OCI-LY7 (cell line): ENCODE measurements at regions not wholly inside any gene's neighbourhood (a gene's known extent, or its start where the extent isn't known, plus 50 kb on each side); places are given as distances from the start of the nearest gene placed in this dataset.

Experiments
- BruUV-seq: library from RNA; stranded (reverse); fragments of 400-500 nt; replicated peaks from 2 replicates; lab custom pipeline; 2021; lab: Mats Ljungman, UMichigan
- CTCF ChIA-PET: fragments of 300-600 bp; sonication (Branson Sonifier 250); formaldehyde crosslinking; loops from one replicate; lab custom pipeline; 2022; ENCODE audit warnings: antibody characterized with exemption; ENCODE audit not compliant: unreplicated experiment; lab: Charles Lee
- POLR2A ChIA-PET: fragments of 300-600 bp; sonication (Branson Sonifier 250); formaldehyde crosslinking; loops from one replicate; lab custom pipeline; 2022; ENCODE audit warnings: antibody characterized with exemption; lab: Charles Lee
- DNase-seq: peaks from one replicate; pipeline ENCODE4 v3.0.0-alpha.2; 2015; ENCODE audit warnings: low spot score
- H2AFZ ChIP-seq: fragments of 200-600 bp; sonication (generic), shearing (Covaris generic); 2 replicates; pipeline ENCODE4 v1.6.1; 2014; ENCODE audit warnings: mild to moderate bottlenecking, antibody characterized with exemption, low read length, moderate library complexity
- H3K27ac ChIP-seq: fragments of 200-600 bp; sonication (generic); 2 replicates; pipeline ENCODE4 v1.5.1; 2014; ENCODE audit warnings: mixed run types, low read depth, mild to moderate bottlenecking, moderate library complexity, low read length, inconsistent platforms; ENCODE audit not compliant: poor library complexity, severe bottlenecking
- H3K36me3 ChIP-seq: fragments of 200-600 bp; sonication (generic); 2 replicates; pipeline ENCODE4 v1.6.1; 2014; ENCODE audit warnings: mild to moderate bottlenecking, antibody characterized with exemption, low read length, moderate library complexity, mixed read lengths; ENCODE audit not compliant: insufficient read depth
- H3K4me1 ChIP-seq: fragments of 200-600 bp; sonication (generic); 2 replicates; pipeline ENCODE4 v1.5.1; 2014; ENCODE audit warnings: mild to moderate bottlenecking, low read length; ENCODE audit not compliant: insufficient read depth, poor library complexity, severe bottlenecking
- H3K4me2 ChIP-seq: fragments of 200-600 bp; sonication (generic); 2 replicates; pipeline ENCODE4 v1.6.1; 2014; ENCODE audit warnings: mild to moderate bottlenecking, low read length
- H3K4me3 ChIP-seq: fragments of 200-600 bp; sonication (generic); 2 replicates; pipeline ENCODE4 v1.5.1; 2014; ENCODE audit warnings: mild to moderate bottlenecking, low read depth, low read length; ENCODE audit not compliant: poor library complexity, severe bottlenecking
- H3K79me2 ChIP-seq: fragments of 200-600 bp; sonication (generic); 2 replicates; pipeline ENCODE4 v1.6.1; 2016; ENCODE audit warnings: low read depth, mild to moderate bottlenecking, low read length, moderate library complexity, mixed read lengths; ENCODE audit not compliant: insufficient read depth
- H3K9me2 ChIP-seq: fragments of 200-600 bp; sonication (generic); 2 replicates; pipeline ENCODE4 v1.6.1; 2016; ENCODE audit warnings: mild to moderate bottlenecking, low read length, mixed read lengths; ENCODE audit not compliant: insufficient read depth
- H3K9me3 ChIP-seq: fragments of 200-600 bp; sonication (generic); 2 replicates; pipeline ENCODE4 v1.6.1; 2014; ENCODE audit warnings: mild to moderate bottlenecking, mixed run types, low read length, mixed read lengths
- H4K20me1 ChIP-seq: fragments of 200-600 bp; sonication (generic); 2 replicates; pipeline ENCODE4 v1.6.1; 2014; ENCODE audit warnings: mild to moderate bottlenecking, antibody characterized with exemption, low read length, moderate library complexity, mixed read lengths; ENCODE audit not compliant: insufficient read depth
- CTCF ChIP-seq: fragments of 200-600 bp; sonication (generic); conservative IDR thresholded peaks from 2 replicates; pipeline ENCODE4 v1.5.1; 2014; ENCODE audit warnings: mild to moderate bottlenecking, antibody characterized with exemption, low read length, moderate library complexity, mixed read lengths
- EZH2phosphoT487 ChIP-seq: fragments of 200-600 bp; sonication (generic); IDR thresholded peaks from 2 replicates; pipeline ENCODE4 v1.6.1; 2018; ENCODE audit warnings: low read depth, borderline replicate concordance, mild to moderate bottlenecking, mixed run types, antibody characterized with exemption, low read length, moderate library complexity, mixed read lengths
- intact Hi-C: fragments of 100-400 bp; cut with micrococcal nuclease; formaldehyde crosslinking; loops from one replicate; pipeline ENCODE4 v1.10.0; 2022; ENCODE audit not compliant: unreplicated experiment

DNA sequence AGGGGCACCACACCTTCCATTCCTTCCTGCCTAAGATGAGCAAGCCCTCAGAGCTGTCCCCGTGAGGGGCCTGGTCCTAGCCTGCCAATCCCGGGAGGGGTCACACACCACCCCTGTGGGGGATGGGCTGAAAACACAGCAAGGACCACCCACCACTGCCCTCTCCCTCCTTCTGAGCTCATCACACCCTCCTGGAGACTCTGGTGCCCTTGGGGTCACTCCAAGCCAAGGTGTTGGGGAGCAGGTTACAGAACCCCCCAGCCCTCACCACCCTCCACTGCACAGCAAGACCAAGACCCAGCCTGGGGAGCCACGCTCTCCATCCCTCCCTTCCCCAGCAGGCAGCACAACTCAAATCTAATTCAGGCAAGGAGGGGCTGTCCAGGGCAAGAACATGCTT is 60.5 kb upstream of the PPP1R26 start:
- CTCF ChIA-PET, result no interaction called here
- POLR2A ChIA-PET, result interaction anchor here (0.7 kb wide), 1 partner anchor 339 kb away, joined by 3 read pairs; no protein-coding TSS in a partner anchor
- Histone ChIP-seq H3K4me1 (no peaks in the 10 kb centered on the region), H3K4me2 (no peak overlapping the region), H2AFZ (no peak overlapping the region), H3K9me2 (no peaks in the 10 kb centered on the region), H4K20me1 (no peaks in the 10 kb centered on the region), H3K79me2 (no peaks in the 10 kb centered on the region), H3K36me3 (no peaks in the 10 kb centered on the region), H3K27ac (no peak overlapping the region), H3K4me3 (no peak overlapping the region), H3K9me3 (no peaks in the 10 kb centered on the region)
- no TSS peak for BruUV-seq
- no peak for TF ChIP-seq EZH2phosphoT487
- no peak for DNase-seq
- intact Hi-C loops, result no loop called here

DNA sequence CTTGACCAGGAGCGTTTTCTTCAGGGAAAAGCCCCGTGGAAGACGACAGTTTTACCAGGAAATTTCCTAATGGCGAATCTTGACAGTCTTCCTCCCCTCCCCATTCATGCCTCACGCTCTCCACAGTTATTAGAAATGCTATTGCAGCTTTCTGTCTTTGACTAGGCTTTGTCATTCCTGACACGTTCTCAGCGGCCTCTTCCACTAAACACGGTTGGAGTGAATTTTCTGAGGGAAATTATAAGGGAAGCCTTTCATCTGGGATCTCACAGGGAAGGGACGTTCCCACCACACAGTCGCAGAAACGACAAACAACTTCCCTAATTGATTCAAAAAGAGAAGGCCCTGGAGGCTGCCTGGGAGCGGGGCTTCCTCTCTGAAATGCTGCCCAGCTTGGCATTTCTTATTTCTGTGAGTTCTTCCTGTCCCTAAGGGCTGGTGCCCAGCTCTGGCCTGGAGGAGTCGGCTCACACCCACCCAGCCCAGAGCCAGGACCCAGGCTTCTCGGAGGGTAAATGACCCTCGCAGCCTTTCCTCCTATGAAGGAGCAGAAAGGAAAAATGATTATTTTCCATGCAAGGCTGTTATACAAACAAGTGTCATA is 57.1 kb upstream of the PPP1R26 start:
- H4K20me1 ChIP-seq, result no peaks in the 10 kb centered on the region
- no peak for DNase-seq
- H2AFZ ChIP-seq, result no peak overlapping the region
- H3K9me2 ChIP-seq, result no peaks in the 10 kb centered on the region
- no peak overlapping the region for H3K4me2 ChIP-seq
- no peaks in the 10 kb centered on the region for H3K79me2 ChIP-seq
- no peak overlapping the region for H3K4me3 ChIP-seq
- no peaks in the 10 kb centered on the region for H3K4me1 ChIP-seq
- no peak overlapping the region for H3K27ac ChIP-seq
- H3K9me3 ChIP-seq, result no peaks in the 10 kb centered on the region
- ChIA-PET CTCF (no interaction called here), POLR2A (no interaction called here)
- BruUV-seq, result no TSS peak
- no peaks in the 10 kb centered on the region for H3K36me3 ChIP-seq
- intact Hi-C loops, result no loop called here
- no peak for TF ChIP-seq EZH2phosphoT487
- TF ChIP-seq CTCF, result no peak

DNA sequence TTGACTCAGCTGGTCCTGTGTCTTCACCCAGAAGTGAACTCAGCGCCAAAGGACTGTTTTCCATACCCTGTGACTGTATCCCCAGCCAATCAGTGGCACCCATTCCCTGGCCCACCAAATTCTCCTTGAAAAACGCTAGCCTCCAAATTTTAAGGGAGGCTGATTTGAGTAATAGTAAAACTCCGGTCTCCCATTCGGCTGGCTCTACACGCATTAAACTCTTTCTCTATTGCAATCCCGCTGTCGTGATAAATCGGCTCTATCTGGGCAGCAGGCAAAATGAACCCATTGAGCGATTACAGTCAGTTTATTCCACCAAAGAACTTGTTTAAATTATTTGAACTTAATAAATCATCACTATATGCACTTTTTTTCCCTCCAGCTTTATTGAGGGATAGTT is 55.9 kb upstream of the PPP1R26 start:
- Histone ChIP-seq H3K36me3 (no peaks in the 10 kb centered on the region), H3K9me3 (no peaks in the 10 kb centered on the region), H3K79me2 (no peaks in the 10 kb centered on the region), H2AFZ (no peak overlapping the region), H3K4me2 (no peak overlapping the region), H3K4me3 (no peak overlapping the region), H4K20me1 (no peaks in the 10 kb centered on the region), H3K9me2 (no peaks in the 10 kb centered on the region), H3K27ac (no peak overlapping the region), H3K4me1 (no peaks in the 10 kb centered on the region)
- POLR2A ChIA-PET, result interaction anchor here (0.7 kb wide), 2 partner anchors 381 to 513 kb away, joined by 3 read pairs; no protein-coding TSS in a partner anchor
- TF ChIP-seq CTCF (no peak), EZH2phosphoT487 (no peak)
- CTCF ChIA-PET, result no interaction called here
- no TSS peak for BruUV-seq
- intact Hi-C loops, result no loop called here
- DNase-seq, result no peak
